NCI-H748 treated with DMSO at 0.1 percent for 48 hours (cell line): ENCODE measurements at regions not wholly inside any gene's neighbourhood (a gene's known extent, or its start where the extent isn't known, plus 50 kb on each side); places are given as distances from the start of the nearest gene placed in this dataset.

Experiments
- DNase-seq: peaks from one replicate; lab custom pipeline; 2025; lab: John Stamatoyannopoulos, UW

DNA sequence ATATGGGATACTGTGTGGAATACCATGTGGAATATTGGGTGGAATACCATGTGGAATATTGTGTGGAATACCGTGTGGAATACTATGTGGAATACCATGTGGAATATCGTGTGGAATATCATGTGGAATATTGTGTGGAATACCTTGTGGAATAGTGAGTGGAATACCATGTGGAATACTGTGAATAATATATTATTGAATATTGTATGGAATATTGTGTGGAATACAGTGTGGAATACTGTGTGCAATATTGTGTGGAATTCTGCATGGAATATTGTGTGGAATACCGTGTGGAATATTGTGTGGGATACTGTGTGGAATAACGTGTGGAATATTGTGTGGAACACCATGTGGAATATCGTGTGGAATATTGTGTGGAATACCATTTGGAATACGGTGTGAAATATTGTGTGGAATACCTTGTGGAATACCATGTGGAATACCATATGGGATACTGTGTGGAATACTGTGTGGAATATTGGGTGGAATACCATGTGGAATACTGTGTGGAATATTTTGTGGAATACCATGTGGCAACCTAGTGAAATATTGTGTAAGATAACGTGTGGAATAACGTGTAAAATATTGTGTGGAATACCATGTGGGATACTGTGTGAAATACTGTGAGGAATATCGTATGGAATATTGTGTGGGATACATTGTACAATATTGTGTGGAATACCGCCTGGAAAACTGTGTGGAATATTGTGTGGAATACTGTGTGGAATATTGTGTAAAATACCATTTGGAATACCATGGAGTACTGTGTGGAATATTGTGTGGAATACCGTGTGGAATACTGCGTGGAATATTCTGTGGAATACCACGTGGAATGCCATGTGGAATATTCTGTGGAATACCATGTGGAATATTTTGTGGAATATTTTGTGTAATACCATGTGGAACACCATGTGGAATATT is 133.9 kb upstream of the CHST15 start:
- no peak for DNase-seq

- no peak for DNase-seq
Observed at GRCh38 chr10:124226271-124227054, 133.1 kb upstream of the CHST15 start.

DNA sequence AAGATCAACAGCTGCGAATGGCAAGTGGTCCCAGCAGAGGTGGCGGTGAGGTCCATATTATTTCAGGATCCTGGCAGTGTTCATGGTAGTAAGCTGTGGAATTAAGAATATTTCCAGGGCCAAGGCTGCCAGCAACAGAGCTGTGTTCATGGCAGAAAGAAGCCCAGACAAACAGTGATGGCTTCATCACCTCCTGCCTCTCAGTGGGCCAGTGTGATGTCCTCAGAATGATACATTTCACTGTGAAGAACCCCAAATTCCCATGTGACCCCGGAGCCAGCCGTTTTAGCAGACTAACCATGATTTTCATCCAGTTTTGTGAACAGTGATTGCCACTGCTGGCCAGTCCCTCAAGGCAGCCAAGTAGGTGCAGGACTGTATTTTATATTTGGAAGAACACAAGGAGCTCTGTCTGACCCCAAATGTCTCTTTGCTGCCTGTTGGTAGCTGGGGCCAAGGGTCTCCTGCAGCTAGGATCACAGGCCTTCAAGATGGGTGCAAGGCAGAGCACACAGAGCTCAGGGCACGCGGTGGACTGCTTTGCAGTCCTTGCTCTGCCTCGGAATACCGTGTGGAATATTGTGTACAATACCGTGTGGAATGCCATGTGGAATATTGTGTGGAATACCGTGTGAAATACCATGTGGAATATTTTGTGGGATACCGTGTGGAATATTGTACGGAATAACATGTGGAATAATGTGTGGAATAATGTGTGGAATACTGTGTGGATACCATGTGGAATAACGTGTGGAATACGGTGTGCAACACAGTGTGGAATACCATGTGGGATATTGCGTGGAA is 132.3 kb upstream of the CHST15 start:
- DNase-seq: no peak

GRCh38 chr10:124225029-124225466 is 131.7 kb upstream of the CHST15 start:
- no peak for DNase-seq

- DNase-seq: no peak
Observed at GRCh38 chr10:124224331-124225028, 131.1 kb upstream of the CHST15 start.

DNA sequence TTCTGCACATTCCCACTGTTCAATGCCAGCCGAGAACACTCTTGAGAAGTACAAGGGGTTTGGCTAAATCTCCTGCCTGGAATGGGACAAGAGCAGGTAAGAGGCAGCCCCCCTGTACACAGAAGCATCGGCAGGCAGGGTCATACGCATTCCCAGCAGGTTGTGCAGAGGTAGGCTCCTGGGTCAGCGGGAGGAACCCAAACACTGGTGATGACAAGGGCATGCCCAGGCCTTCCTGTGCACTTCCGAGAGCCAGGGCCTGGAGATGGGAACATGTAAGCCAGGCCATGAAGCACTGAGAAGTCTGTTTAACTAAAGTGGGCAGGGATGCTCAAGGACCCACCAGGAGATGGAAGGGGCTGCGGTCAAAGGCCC is 130.3 kb upstream of the CHST15 start:
- no peak for DNase-seq

- no peak for DNase-seq
Observed at GRCh38 chr10:124222988-124223710, 129.8 kb upstream of the CHST15 start.

DNA sequence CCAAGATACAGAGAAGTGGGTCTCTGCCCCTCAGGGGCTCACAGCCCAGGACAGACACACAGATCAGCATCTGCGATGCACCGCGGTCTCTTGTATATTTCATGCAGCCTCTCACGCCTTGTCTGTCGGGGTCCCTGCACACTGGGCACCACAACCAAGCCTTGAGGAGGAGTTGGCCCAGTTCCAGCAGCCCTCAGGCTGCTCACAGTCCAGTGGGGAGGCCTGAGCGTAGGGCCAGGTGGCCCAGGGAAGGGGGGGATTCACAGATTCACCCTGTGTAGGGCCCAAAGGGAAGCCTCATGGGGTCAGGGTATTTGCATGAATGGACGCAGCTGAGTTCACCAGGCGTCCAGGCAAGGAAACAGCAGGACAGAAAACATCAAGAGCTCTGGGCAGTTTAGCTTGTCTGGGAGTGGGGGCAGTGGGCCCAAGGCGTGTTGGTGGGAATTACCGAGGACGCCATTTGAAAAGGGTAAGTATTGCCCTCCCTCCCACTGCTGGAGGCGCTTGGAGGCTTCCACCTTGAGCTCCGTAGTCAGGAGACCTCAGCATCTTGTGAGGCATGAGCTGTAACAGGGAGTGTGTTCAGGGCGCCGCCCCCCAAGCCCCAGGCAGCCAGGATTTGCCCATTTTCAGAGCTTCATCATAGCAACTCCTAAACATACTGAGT is 129.1 kb upstream of the CHST15 start:
- DNase-seq: no peak

DNA sequence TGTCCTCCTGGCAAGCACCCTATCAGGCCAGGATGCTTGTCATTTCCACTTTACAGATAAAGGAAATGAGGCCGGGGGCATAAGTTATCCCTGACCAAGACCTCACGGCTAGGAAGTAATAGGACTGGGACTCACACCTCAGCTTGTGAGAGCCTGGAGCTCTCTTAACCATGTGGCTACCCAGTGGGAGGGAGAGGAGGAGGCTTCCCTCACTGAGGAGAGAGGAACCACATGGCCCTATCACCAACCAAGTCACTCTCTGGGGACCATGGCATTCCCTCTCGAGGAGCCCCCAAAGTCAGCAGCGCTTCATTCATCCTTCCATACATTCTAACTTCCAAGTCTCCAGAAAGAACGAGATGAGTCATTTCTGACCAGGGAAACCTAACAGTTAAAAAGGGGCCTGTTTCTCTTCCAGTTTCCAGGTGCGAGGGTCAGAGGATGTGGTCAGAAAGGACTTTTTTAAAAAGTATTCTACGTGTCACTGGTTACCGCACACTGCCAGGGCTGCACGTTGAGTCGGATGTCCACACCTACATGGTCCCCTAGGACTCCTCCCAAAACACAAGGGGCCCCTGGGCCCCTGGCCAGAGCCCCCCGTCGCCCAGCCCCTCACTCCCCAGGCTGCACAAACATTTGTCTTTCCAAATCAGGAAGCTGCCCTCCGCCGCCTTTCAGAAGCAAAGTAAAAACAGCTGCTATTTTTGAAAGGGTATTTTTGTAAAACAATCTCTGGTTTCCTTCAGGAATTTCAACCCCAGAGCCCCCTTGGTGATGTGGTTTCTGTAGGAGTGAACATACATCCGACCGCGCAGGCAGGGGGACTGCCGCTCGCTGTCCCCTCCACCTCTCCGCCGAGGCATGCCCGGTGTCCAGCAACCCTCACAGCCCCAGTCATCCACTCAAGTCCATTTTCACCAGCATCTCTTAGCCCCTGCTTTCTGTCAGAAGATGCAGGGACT is 128.2 kb upstream of the CHST15 start:
- no peak for DNase-seq

- DNase-seq: no peak
Observed at GRCh38 chr10:124220971-124221355, 127.6 kb upstream of the CHST15 start.

DNA sequence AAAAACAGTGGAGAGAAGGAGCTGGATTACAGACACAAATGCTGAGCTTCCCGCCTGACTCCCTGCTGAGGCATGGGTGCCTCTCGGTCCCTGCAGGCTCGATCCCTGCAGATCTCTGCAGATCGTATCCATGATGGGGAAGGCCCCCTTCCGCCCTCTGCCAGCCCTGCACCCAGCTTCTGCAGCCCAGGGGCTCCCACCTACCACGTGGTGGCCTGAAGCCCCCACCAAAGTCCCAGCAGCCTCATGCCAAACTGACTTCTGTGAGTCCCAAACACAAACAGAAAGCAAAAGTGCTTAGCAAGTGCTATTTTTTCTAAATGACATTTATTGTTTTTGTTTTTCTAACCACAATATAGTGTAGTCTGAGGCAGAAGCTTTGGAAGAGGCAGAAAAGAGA is 127.1 kb upstream of the CHST15 start:
- DNase-seq: no peak

- no peak for DNase-seq
Observed at GRCh38 chr10:124219655-124220054, 126.3 kb upstream of the CHST15 start.

DNA sequence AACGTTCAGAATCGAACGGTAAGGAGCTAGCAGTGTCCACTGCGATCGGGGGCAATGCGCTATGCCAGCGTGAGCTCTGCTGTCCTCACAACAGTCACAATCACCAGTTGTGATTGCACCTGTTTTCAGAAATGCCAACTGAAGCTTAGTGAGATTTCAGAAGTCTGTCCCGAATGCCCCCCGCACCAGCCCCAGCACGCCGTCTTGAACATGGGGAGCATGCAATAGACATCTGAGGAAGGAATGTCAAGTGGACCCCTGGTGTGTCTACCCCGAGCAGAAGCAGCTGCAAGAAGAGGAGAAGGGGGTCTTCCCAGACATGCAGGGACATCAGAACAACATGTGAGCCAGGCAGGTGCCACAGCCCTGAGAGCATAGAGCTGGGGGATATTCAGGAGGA is 125.7 kb upstream of the CHST15 start:
- no peak for DNase-seq

- no peak for DNase-seq
Observed at GRCh38 chr10:124217906-124218804, 124.8 kb upstream of the CHST15 start.

DNA sequence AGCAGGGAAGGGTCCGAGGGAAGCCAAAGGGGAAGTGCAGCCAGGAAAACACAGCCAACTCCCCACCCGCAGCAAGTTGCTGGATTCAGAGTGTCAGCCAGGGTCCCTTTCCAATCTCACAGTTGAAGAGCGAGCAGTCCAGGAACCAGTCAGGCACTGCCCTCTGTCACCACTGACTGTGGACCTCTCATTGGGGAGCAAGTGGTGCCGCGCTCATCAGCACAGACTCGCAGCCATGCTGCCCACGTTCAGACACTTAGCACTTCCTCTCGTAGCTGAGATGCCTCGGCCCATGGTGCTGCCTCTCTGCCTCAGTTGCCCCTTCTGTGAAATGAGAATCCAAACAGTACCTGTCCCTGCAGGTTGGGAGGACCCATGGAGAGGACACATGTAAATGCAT is 123.6 kb upstream of the CHST15 start:
- no peak for DNase-seq

GRCh38 chr10:124214610-124215375 is 121.4 kb upstream of the CHST15 start:
- no peak for DNase-seq

DNA sequence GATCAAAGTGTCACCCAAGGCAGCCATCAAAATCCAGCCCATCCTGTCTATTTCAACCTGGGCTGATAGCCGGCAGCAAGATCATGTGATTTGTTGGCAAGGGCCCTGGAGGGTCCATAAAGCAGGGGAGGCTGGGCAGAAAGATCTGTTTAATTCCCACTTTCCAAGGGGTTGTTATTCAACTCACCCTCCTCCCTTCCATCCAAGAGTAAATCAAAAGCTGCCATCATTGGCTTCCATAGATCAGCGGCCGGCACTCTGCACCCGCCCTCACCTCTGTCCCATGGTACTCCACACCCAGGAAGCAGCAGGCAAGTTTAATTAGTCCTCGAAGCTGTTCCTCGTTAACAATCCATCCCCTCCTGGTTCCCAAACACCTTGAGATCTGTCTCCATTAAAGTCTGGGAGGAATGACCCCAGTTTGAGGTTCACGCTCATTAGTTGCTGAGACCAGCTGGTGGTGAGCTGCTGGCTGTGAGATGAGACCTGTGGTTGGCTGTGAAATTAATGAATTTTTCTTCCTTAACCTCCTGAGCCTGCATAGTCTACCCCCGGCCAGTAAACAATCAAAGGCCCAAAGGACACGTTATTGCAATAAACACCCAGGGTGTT is 120.6 kb upstream of the CHST15 start:
- DNase-seq: no peak
